A549 (cell line): ENCODE measurements at regions not wholly inside any gene's neighbourhood (a gene's known extent, or its start where the extent isn't known, plus 50 kb on each side); places are given as distances from the start of the nearest gene placed in this dataset.

Experiments
- ATAC-seq, 2 experiments: fragments of 200-7000 bp in 1 of 2; fragments of >200 bp in 1 of 2; cut with Nextera tagmentation in 1 of 2; cut with Tn5 transposase in 1 of 2; 3 replicates each; pipeline versions ENCODE4 v1.8.0 to v1.9.1; 2018 to 2020; ENCODE audit warnings: mild to moderate bottlenecking in 1 of 2, moderate library complexity in 1 of 2
- CTCF ChIA-PET: fragments of 300-600 bp; sonication (Branson Sonifier 250); formaldehyde crosslinking; extraction: SDS; loops from one replicate; lab custom pipeline; 2021; ENCODE audit warnings: antibody characterized with exemption, inconsistent platforms; lab: Yijun Ruan, JAX
- POLR2A ChIA-PET: fragments of 350-600 bp; formaldehyde crosslinking; extraction: SDS; loops from one replicate; lab custom pipeline; 2021; ENCODE audit warnings: antibody characterized with exemption, inconsistent platforms; lab: Yijun Ruan, JAX
- DNase-seq, 2 experiments: peaks; one replicate each; pipeline versions ENCODE4 v3.0.0 to v3.0.0-alpha.2; 2011 to 2016; ENCODE audit warnings: low read depth in 1 of 2, low spot score in 1 of 2
- FAIRE-seq: peaks from 2 replicates; lab custom pipeline; 2011; peaks lifted over from hg19 to GRCh38; lab: Jason Lieb, UNC
- H3K27ac ChIP-seq, 2 experiments: fragments of >200 bp; sonication (Bioruptor Twin); formaldehyde crosslinking; 3 replicates each; pipeline ENCODE4 v1.5.1; 2016 to 2017
- H3K4me1 ChIP-seq: fragments of >200 bp; sonication (Bioruptor Twin); formaldehyde crosslinking; 3 replicates; pipeline ENCODE4 v1.6.1; 2016
- H3K4me2 ChIP-seq: fragments of >200 bp; sonication (Bioruptor Twin); formaldehyde crosslinking; 3 replicates; pipeline ENCODE4 v1.6.1; 2016
- H3K4me3 ChIP-seq: fragments of >200 bp; sonication (Bioruptor Twin); formaldehyde crosslinking; 3 replicates; pipeline ENCODE4 v1.5.1; 2016
- H3K9me3 ChIP-seq: fragments of >200 bp; sonication (Bioruptor Twin); formaldehyde crosslinking; 3 replicates; pipeline ENCODE4 v1.6.1; 2016
- BCL3 ChIP-seq: fragments of >200 bp; sonication (Bioruptor Twin); formaldehyde crosslinking; IDR thresholded peaks from 3 replicates; pipeline ENCODE4 v1.6.1; 2016
- BHLHE40 ChIP-seq: IDR thresholded peaks from 2 replicates; pipeline ENCODE4 v1.6.1; 2012; ENCODE audit warnings: low read depth, low read length, inconsistent platforms
- CBX8 ChIP-seq: fragments of 200-600 bp; sonication (generic); IDR thresholded peaks from 2 replicates; pipeline ENCODE4 v1.6.1; 2016
- CEBPB ChIP-seq, 2 experiments: fragments of >200 bp in 1 of 2; sonication (Bioruptor Twin) in 1 of 2; formaldehyde crosslinking in 1 of 2; IDR thresholded peaks; 2 replicates each; pipeline ENCODE4 v1.6.1; 2012 to 2016
- CHD2 ChIP-seq: fragments of 150-350 bp; IDR thresholded peaks from 2 replicates; pipeline ENCODE4 v1.6.1; 2014; ENCODE audit warnings: low read length; ENCODE audit not compliant: partially characterized antibody
- EHF ChIP-seq: fragments of 250-450 bp; sonication (Bioruptor Pico); IDR thresholded peaks from 2 replicates; pipeline ENCODE4 v1.5.0; 2020; ENCODE audit warnings: mild to moderate bottlenecking
- ELK1 ChIP-seq: fragments of 150-350 bp; IDR thresholded peaks from 2 replicates; pipeline ENCODE4 v1.6.1; 2014; ENCODE audit warnings: low read depth, mild to moderate bottlenecking, low read length
- FOSB ChIP-seq: fragments of 250-450 bp; sonication (Bioruptor Pico); IDR thresholded peaks from 2 replicates; pipeline ENCODE4 v1.5.0; 2020; ENCODE audit warnings: mild to moderate bottlenecking, moderate library complexity
- FOSL2 ChIP-seq, 2 experiments: fragments of 450-650 bp in 1 of 2; fragments of >200 bp in 1 of 2; sonication (Bioruptor Twin) in 1 of 2; formaldehyde crosslinking; IDR thresholded peaks; 2 replicates each; pipeline versions ENCODE4 v1.5.0 to v1.6.1; 2016 to 2020; ENCODE audit warnings: mild to moderate bottlenecking in 1 of 2, moderate library complexity in 1 of 2
- FOXS1 ChIP-seq: fragments of 250-450 bp; sonication (Bioruptor Pico); IDR thresholded peaks from 2 replicates; pipeline ENCODE4 v1.5.0; 2020; ENCODE audit warnings: mild to moderate bottlenecking, moderate library complexity
- GATA3 ChIP-seq: IDR thresholded peaks from 2 replicates; pipeline ENCODE4 v1.6.1; 2012; ENCODE audit warnings: borderline replicate concordance
- HDAC2 ChIP-seq: fragments of 200-600 bp; sonication (generic); IDR thresholded peaks from 2 replicates; pipeline ENCODE4 v1.6.1; 2016
- HMGXB4 ChIP-seq: fragments of 250-450 bp; sonication (Bioruptor Pico); IDR thresholded peaks from 2 replicates; pipeline ENCODE4 v1.5.0; 2021; ENCODE audit warnings: mild to moderate bottlenecking, moderate library complexity, borderline replicate concordance
- HOXB5 ChIP-seq: fragments of 250-450 bp; sonication (Bioruptor Pico); IDR thresholded peaks from 2 replicates; pipeline ENCODE4 v1.5.0; 2020; ENCODE audit warnings: mild to moderate bottlenecking, moderate library complexity
- JUNB ChIP-seq: fragments of >200 bp; sonication (Bioruptor Twin); formaldehyde crosslinking; IDR thresholded peaks from 2 replicates; pipeline ENCODE4 v1.6.1; 2016
- KDM1A ChIP-seq: fragments of 200-600 bp; sonication (generic); IDR thresholded peaks from 2 replicates; pipeline ENCODE4 v1.6.1; 2016; ENCODE audit warnings: low read depth, mild to moderate bottlenecking
- KDM5A ChIP-seq: fragments of 200-600 bp; sonication (generic); IDR thresholded peaks from 2 replicates; pipeline ENCODE4 v1.6.1; 2016; ENCODE audit warnings: antibody characterized with exemption, mild to moderate bottlenecking
- MAFK ChIP-seq: fragments of 450-650 bp; IDR thresholded peaks from 2 replicates; pipeline ENCODE4 v1.6.1; 2014; ENCODE audit not compliant: partially characterized antibody
- MYC ChIP-seq: IDR thresholded peaks from 2 replicates; pipeline ENCODE4 v1.6.1; 2012; ENCODE audit warnings: mild to moderate bottlenecking, inconsistent platforms, low read length, improper control_type of control experiment, borderline replicate concordance
- NR3C1 ChIP-seq: fragments of >200 bp; sonication (Bioruptor Twin); formaldehyde crosslinking; IDR thresholded peaks from 3 replicates; pipeline ENCODE4 v1.6.1; 2017
- PHF8 ChIP-seq: fragments of 200-600 bp; sonication (generic); IDR thresholded peaks from 2 replicates; pipeline ENCODE4 v1.6.1; 2016; ENCODE audit warnings: low read depth, mild to moderate bottlenecking, antibody characterized with exemption, moderate library complexity, borderline replicate concordance
- POLR2A ChIP-seq: IDR thresholded peaks from 2 replicates; pipeline ENCODE4 v1.6.1; 2012; ENCODE audit warnings: mild to moderate bottlenecking, low read length
- RAD21 ChIP-seq, 2 experiments: fragments of >200 bp in 1 of 2; sonication (Bioruptor Twin) in 1 of 2; formaldehyde crosslinking in 1 of 2; IDR thresholded peaks in 1 of 2; conservative IDR thresholded peaks in 1 of 2; 2 replicates in 1 of 2; 3 replicates in 1 of 2; pipeline ENCODE4 v1.6.1; 2012 to 2018; ENCODE audit warnings: inconsistent platforms in 1 of 2
- RARB ChIP-seq: fragments of 250-450 bp; sonication (Bioruptor Pico); IDR thresholded peaks from 2 replicates; pipeline ENCODE4 v1.8.0; 2021; ENCODE audit warnings: mild to moderate bottlenecking, moderate library complexity
- RFX5 ChIP-seq: fragments of 450-650 bp; IDR thresholded peaks from 2 replicates; pipeline ENCODE4 v1.7.1; 2014; ENCODE audit warnings: antibody characterized with exemption, mild to moderate bottlenecking, moderate library complexity
- SMC3 ChIP-seq: fragments of >200 bp; sonication (Bioruptor Twin); formaldehyde crosslinking; IDR thresholded peaks from 3 replicates; pipeline ENCODE4 v1.6.1; 2018; ENCODE audit warnings: inconsistent platforms
- SREBF2 ChIP-seq: fragments of 450-650 bp; IDR thresholded peaks from 2 replicates; pipeline ENCODE4 v1.6.1; 2014; ENCODE audit warnings: mild to moderate bottlenecking, moderate library complexity
- TFCP2L1 ChIP-seq: fragments of 250-450 bp; sonication (Bioruptor Pico); IDR thresholded peaks from 2 replicates; pipeline ENCODE4 v1.5.0; 2021; ENCODE audit warnings: mild to moderate bottlenecking
- WGBS: methylation state at CpG from one replicate; pipeline ENCODE4 v1.1.6; 2017; ENCODE audit errors: missing lambda C conversion rate; 5-methylcytosine and 5-hydroxymethylcytosine counted together

- TF ChIP-seq JUNB (peak; percentile 75), FOSL2 (IDR thresholded peaks at IDR 0.05) (peak; percentile 59; the same call in 1 of the 2 replicates), FOSL2 (CRISPR knock-in tag; IDR thresholded peaks at IDR 0.05) (peak; percentile 90), BCL3 (no peak), HDAC2 (no peak), MYC (no peak), RFX5 (no peak), GATA3 (peak; percentile 63; the same call in 1 of the 2 replicates), CEBPB (IDR thresholded peaks at IDR 0.05) (peak in 1 of 2 experiments; percentile 34; a peak in 1 of 4 replicates), RARB (CRISPR knock-in tag) (no peak), SREBF2 (no peak), KDM1A (no peak), POLR2A (no peak), HMGXB4 (CRISPR knock-in tag) (no peak), CBX8 (no peak), MAFK (no peak), KDM5A (no peak), PHF8 (no peak), HOXB5 (no peak), ELK1 (no peak), FOXS1 (CRISPR knock-in tag) (no peak), NR3C1 (no peak)
- TF ChIP-seq, all 56 proteins: peak for 7
Observed at GRCh38 chr12:38124247-38125012, 192.1 kb upstream of the ALG10B start (continued).

GRCh38 chr12:38132139-38132538 is 184.4 kb upstream of the ALG10B start:
- ChIA-PET POLR2A (interaction anchor here (1.1 kb wide), 1 partner anchor 75 kb away, joined by 4 read pairs; no protein-coding TSS in a partner anchor), CTCF (interaction anchor here (0.8 kb wide), 1 partner anchor 184 kb away, joined by 4 read pairs; the partner anchor contains the start of gene ALG10B)
- DNase-seq (no peak), FAIRE-seq (no peak), ATAC-seq (no peak)
- Histone ChIP-seq H3K27ac (no peak overlapping the region; a peak in 1 of 6 replicates), H3K4me1 (peaks cover 15% of the 10 kb centered on the region; the same call in 1 of the 3 replicates), H3K9me3 (no peaks in the 10 kb centered on the region), H3K4me2 (peak overlapping the region; percentile 22; the same call in 2 of the 3 replicates), H3K4me3 (no peak overlapping the region)
- no peak for TF ChIP-seq FOSB (CRISPR knock-in tag)
- TF ChIP-seq CHD2: no peak
- TF ChIP-seq SMC3: no peak
- no peak for TF ChIP-seq EHF
- no peak for TF ChIP-seq JUNB
- TF ChIP-seq TFCP2L1: no peak
- no peak for TF ChIP-seq MYC
- no peak for TF ChIP-seq KDM5A
- TF ChIP-seq ELK1: no peak
- TF ChIP-seq RAD21 (conservative IDR thresholded peaks at IDR 0.05 in 1 of 2, IDR thresholded peaks at IDR 0.05 in 1 of 2): no peak
- no peak for TF ChIP-seq BHLHE40
- no peak for TF ChIP-seq HMGXB4 (CRISPR knock-in tag)
- WGBS: 29% methylated on average over 2 of the region's 2 CpGs
